ENCODE measurements at regions not wholly inside any gene's neighbourhood (a gene's known extent, or its start where the extent isn't known, plus 50 kb on each side); places are given as distances from the start of the nearest gene placed in this dataset.

- Mint-ChIP-seq H3K4me3 (no peak overlapping the region), H3K27me3 (peaks cover 6 to 13% of the 10 kb centered on the region in 2 donors), H3K9me3 (no peaks in the 10 kb centered on the region), H3K36me3 (no peaks in the 10 kb centered on the region), H3K4me1 (no peaks in the 10 kb centered on the region), H3K27ac (no peak overlapping the region)
- H3K4me1 ChIP-seq (ENCODE audit: control insufficient read depth in 1 of 2, extremely low read depth in 1 of 2, insufficient read depth in 2 of 2, low read length in 2 of 2): no peaks in the 10 kb centered on the region
- DNase-seq: peak in 1 of 35 experiments; percentile 11
- H3K9me3 ChIP-seq: no peaks in the 10 kb centered on the region
- H3K4me3 ChIP-seq (ENCODE audit: control insufficient read depth in 1 of 2, extremely low read depth in 1 of 2, low read length in 1 of 2): no peak overlapping the region
- POLR2A ChIA-PET: no interaction called here
- ATAC-seq (replicated peaks in 1 of 4): no peak
- no peak overlapping the region for H3K27ac ChIP-seq (ENCODE audit: low read length)
- no peaks in the 10 kb centered on the region for H3K36me3 ChIP-seq (ENCODE audit: control insufficient read depth in 2 of 2, extremely low read depth in 1 of 2, insufficient read depth in 1 of 2, low read length in 1 of 2)
- CTCF ChIA-PET: no interaction called here
- WGBS (ENCODE audit: insufficient coverage): 84% methylated on average over 20 of the region's 25 CpGs
- peaks cover 0 to 19% of the 10 kb centered on the region in 2 experiments for H3K27me3 ChIP-seq (replicated peaks in 1 of 2; ENCODE audit: control insufficient read depth in 2 of 2, extremely low read depth in 1 of 2, insufficient read depth in 2 of 2, low read length in 1 of 2)
These were observed 817.4 kb downstream of the BRD1 start for GRCh38 chr22:49010070-49010863.

- Histone ChIP-seq H3K27ac (ENCODE audit: low read length) (no peak overlapping the region), H3K9me3 (no peaks in the 10 kb centered on the region), H3K36me3 (ENCODE audit: control insufficient read depth in 2 of 2, extremely low read depth in 1 of 2, insufficient read depth in 1 of 2, low read length in 1 of 2) (no peaks in the 10 kb centered on the region), H3K4me3 (ENCODE audit: control insufficient read depth in 1 of 2, extremely low read depth in 1 of 2, low read length in 1 of 2) (no peak overlapping the region), H3K27me3 (replicated peaks in 1 of 2; ENCODE audit: control insufficient read depth in 2 of 2, extremely low read depth in 1 of 2, insufficient read depth in 2 of 2, low read length in 1 of 2) (peaks cover 0 to 21% of the 10 kb centered on the region in 2 experiments), H3K4me1 (ENCODE audit: control insufficient read depth in 1 of 2, extremely low read depth in 1 of 2, insufficient read depth in 2 of 2, low read length in 2 of 2) (no peaks in the 10 kb centered on the region)
- Mint-ChIP-seq H3K9me3 (no peaks in the 10 kb centered on the region), H3K36me3 (no peaks in the 10 kb centered on the region), H3K4me3 (no peak overlapping the region), H3K27ac (no peak overlapping the region), H3K27me3 (peaks cover 9 to 13% of the 10 kb centered on the region in 2 donors), H3K4me1 (no peaks in the 10 kb centered on the region)
- peak in 2 of 35 experiments; percentile 2 to 13 for DNase-seq
- 84% methylated on average over 6 of the region's 12 CpGs for WGBS (ENCODE audit: insufficient coverage)
- no peak for ATAC-seq (replicated peaks in 1 of 4)
- CTCF ChIA-PET: no interaction called here
- POLR2A ChIA-PET: no interaction called here
These were observed 818.2 kb downstream of the BRD1 start for GRCh38 chr22:49009359-49010063.

DNA sequence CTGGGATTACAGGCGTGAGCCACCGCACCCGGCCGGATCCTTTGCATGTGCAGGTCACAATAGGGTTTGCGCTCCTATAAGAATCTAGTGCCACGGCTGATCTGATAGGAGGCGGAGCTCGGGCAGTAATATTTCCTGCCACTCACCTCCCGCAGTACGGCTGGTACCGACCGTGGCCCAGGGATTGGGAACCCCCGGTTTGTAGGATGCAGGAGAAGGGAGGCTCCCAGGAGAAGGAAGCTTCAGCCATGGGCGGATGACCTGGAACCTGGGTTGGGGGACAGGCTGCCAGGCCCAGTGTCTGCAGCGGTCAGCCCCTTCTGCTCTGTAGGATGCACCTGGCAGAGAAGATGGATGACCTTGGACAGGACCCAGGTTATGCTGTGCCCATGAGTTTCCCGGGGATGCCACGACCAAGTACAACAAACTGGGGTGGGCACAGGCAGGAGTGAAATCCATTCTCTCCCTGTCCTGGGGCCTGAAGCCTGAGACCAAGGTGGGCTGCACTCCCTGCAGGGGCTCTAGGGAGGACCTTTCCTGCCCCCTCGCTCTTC lies 818.9 kb downstream of the BRD1 start:
- no peaks in the 10 kb centered on the region for H3K4me1 ChIP-seq (ENCODE audit: control insufficient read depth in 1 of 2, extremely low read depth in 1 of 2, insufficient read depth in 2 of 2, low read length in 2 of 2)
- H3K36me3 ChIP-seq (ENCODE audit: control insufficient read depth in 2 of 2, extremely low read depth in 1 of 2, insufficient read depth in 1 of 2, low read length in 1 of 2): no peaks in the 10 kb centered on the region
- no peak for ATAC-seq (replicated peaks in 1 of 4)
- H3K4me3 Mint-ChIP-seq: no peak overlapping the region
- H3K27me3 ChIP-seq (replicated peaks in 1 of 2; ENCODE audit: control insufficient read depth in 2 of 2, extremely low read depth in 1 of 2, insufficient read depth in 2 of 2, low read length in 1 of 2): peaks cover 0 to 20% of the 10 kb centered on the region in 2 experiments
- H3K27ac Mint-ChIP-seq: no peak overlapping the region
- no peaks in the 10 kb centered on the region for H3K9me3 Mint-ChIP-seq
- H3K27me3 Mint-ChIP-seq: peaks cover 9 to 13% of the 10 kb centered on the region in 2 donors
- no peaks in the 10 kb centered on the region for H3K36me3 Mint-ChIP-seq
- H3K4me1 Mint-ChIP-seq: no peaks in the 10 kb centered on the region
- WGBS (ENCODE audit: insufficient coverage): 86% methylated on average over 18 of the region's 18 CpGs
- no peak overlapping the region for H3K4me3 ChIP-seq (ENCODE audit: control insufficient read depth in 1 of 2, extremely low read depth in 1 of 2, low read length in 1 of 2)
- peak in 2 of 35 experiments; percentile 1 to 19 for DNase-seq
- ChIA-PET CTCF (no interaction called here), POLR2A (no interaction called here)
- H3K27ac ChIP-seq (ENCODE audit: low read length): no peak overlapping the region
- no peaks in the 10 kb centered on the region for H3K9me3 ChIP-seq

DNA sequence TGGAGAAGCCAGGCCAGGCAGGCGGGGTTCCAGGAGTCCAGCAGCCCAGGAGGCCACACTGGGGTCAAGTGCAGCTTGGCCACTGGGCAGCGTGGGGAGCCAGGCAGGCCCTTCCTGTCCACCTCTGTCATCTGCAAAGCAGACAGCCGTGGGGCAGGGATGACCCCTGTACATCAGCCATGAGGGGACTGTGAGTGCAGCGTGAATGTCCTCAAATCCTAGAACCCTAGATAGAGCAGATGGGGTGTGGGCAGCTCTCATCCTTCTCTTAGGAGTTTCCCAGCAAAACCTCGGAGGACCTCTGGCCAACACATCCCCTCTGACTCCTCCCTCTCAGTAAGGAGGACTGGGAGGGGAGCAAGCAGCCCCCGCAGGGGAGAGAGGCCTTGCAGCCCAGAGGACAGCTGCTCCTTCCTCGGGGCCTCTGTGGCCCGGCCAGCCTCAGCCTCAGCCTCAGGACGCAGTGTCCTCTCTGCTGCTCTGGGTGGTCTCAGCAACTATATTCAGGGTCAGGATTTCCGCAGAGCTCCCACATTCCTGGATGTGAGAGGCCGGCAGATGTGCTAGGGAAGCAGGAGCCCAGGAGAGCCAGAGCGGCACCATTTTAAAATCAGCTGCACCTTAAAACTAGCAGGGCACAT lies 820.5 kb downstream of the BRD1 start:
- Histone ChIP-seq H3K9me3 (no peaks in the 10 kb centered on the region), H3K4me3 (ENCODE audit: control insufficient read depth in 1 of 2, extremely low read depth in 1 of 2, low read length in 1 of 2) (no peak overlapping the region), H3K4me1 (ENCODE audit: control insufficient read depth in 1 of 2, extremely low read depth in 1 of 2, insufficient read depth in 2 of 2, low read length in 2 of 2) (no peaks in the 10 kb centered on the region), H3K36me3 (ENCODE audit: control insufficient read depth in 2 of 2, extremely low read depth in 1 of 2, insufficient read depth in 1 of 2, low read length in 1 of 2) (no peaks in the 10 kb centered on the region), H3K27me3 (replicated peaks in 1 of 2; ENCODE audit: control insufficient read depth in 2 of 2, extremely low read depth in 1 of 2, insufficient read depth in 2 of 2, low read length in 1 of 2) (peaks cover 0 to 17% of the 10 kb centered on the region in 2 experiments), H3K27ac (ENCODE audit: low read length) (no peak overlapping the region)
- ATAC-seq (replicated peaks in 1 of 4) (no peak), DNase-seq (peak in 1 of 35 experiments; percentile 14)
- H3K4me3 Mint-ChIP-seq: no peak overlapping the region
- peaks cover 0 to 3% (median 2%) of the 10 kb centered on the region in 3 donors for H3K9me3 Mint-ChIP-seq
- H3K36me3 Mint-ChIP-seq: no peaks in the 10 kb centered on the region
- H3K27ac Mint-ChIP-seq: no peak overlapping the region
- ChIA-PET POLR2A (no interaction called here), CTCF (no interaction called here)
- H3K4me1 Mint-ChIP-seq: no peaks in the 10 kb centered on the region
- peaks cover 7 to 11% of the 10 kb centered on the region in 2 donors for H3K27me3 Mint-ChIP-seq
- 81% methylated on average over 7 of the region's 12 CpGs for WGBS (ENCODE audit: insufficient coverage)

DNA sequence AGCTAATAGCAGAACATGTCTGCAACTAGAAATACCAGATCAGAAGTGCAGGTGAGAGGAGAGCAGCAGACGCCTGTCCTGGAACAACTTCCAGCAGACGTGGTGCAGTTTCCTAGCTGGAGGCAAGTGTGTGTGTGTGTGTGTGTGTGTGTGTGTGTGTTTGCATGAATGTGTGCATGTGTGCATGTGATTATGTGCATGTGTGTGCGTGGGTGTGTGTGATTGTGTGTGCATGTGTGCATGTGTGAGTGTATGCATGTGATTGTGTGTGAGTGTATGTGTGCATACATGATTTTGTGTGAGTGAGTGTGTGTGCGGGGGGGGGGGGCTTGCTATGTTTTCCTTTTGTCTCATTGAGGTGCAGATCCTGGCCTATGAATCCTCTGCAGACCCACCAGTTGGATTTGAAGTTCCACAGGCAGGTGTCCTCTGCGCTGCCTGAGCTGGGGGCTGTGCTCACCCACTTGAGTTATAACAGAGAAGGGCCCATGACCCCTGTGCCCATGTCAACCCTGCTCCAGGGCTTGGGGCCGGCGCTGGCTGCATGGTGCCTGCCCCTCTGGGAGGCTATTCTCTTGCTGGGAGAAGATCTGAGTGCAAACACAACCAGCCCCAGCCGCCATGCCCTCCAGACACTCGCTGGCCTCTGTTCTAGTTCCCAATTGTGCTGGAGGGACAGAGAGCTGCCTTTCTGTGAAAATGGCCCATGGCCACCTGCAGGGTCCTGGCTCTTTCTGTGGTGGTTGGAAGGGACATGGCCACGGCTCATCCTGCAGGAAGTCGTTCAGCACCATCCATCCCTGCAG lies 821.3 kb downstream of the BRD1 start:
- H3K9me3 Mint-ChIP-seq: peaks cover 5 to 9% (median 7%) of the 10 kb centered on the region in 3 donors
- Histone ChIP-seq H3K36me3 (ENCODE audit: control insufficient read depth in 2 of 2, extremely low read depth in 1 of 2, insufficient read depth in 1 of 2, low read length in 1 of 2) (no peaks in the 10 kb centered on the region), H3K4me3 (ENCODE audit: control insufficient read depth in 1 of 2, extremely low read depth in 1 of 2, low read length in 1 of 2) (no peak overlapping the region), H3K27me3 (replicated peaks in 1 of 2; ENCODE audit: control insufficient read depth in 2 of 2, extremely low read depth in 1 of 2, insufficient read depth in 2 of 2, low read length in 1 of 2) (peaks cover 0 to 13% of the 10 kb centered on the region in 2 experiments), H3K27ac (ENCODE audit: low read length) (no peak overlapping the region), H3K4me1 (ENCODE audit: control insufficient read depth in 1 of 2, extremely low read depth in 1 of 2, insufficient read depth in 2 of 2, low read length in 2 of 2) (no peaks in the 10 kb centered on the region), H3K9me3 (no peaks in the 10 kb centered on the region)
- ATAC-seq (replicated peaks in 1 of 4) (no peak), DNase-seq (peak in 1 of 35 experiments; percentile 21)
- H3K27me3 Mint-ChIP-seq: peaks cover 7 to 8% of the 10 kb centered on the region in 2 donors
- H3K27ac Mint-ChIP-seq: no peak overlapping the region
- H3K4me1 Mint-ChIP-seq: no peaks in the 10 kb centered on the region
- H3K4me3 Mint-ChIP-seq: no peak overlapping the region
- no peaks in the 10 kb centered on the region for H3K36me3 Mint-ChIP-seq
- CTCF ChIA-PET: no interaction called here
- POLR2A ChIA-PET: no interaction called here
- WGBS (ENCODE audit: insufficient coverage): 65% methylated on average over 9 of the region's 11 CpGs

- Mint-ChIP-seq H3K36me3 (no peaks in the 10 kb centered on the region), H3K4me3 (no peak overlapping the region), H3K27me3 (peaks cover 7 to 8% of the 10 kb centered on the region in 2 donors), H3K9me3 (peaks cover 10 to 15% (median 13%) of the 10 kb centered on the region in 3 donors), H3K4me1 (no peaks in the 10 kb centered on the region), H3K27ac (no peak overlapping the region)
- H3K9me3 ChIP-seq: no peaks in the 10 kb centered on the region
- peaks cover 0 to 13% of the 10 kb centered on the region in 2 experiments for H3K27me3 ChIP-seq (replicated peaks in 1 of 2; ENCODE audit: control insufficient read depth in 2 of 2, extremely low read depth in 1 of 2, insufficient read depth in 2 of 2, low read length in 1 of 2)
- no peak overlapping the region for H3K27ac ChIP-seq (ENCODE audit: low read length)
- no peak for DNase-seq
- H3K4me1 ChIP-seq (ENCODE audit: control insufficient read depth in 1 of 2, extremely low read depth in 1 of 2, insufficient read depth in 2 of 2, low read length in 2 of 2): no peaks in the 10 kb centered on the region
- ChIA-PET POLR2A (no interaction called here), CTCF (no interaction called here)
- 87% methylated on average over 5 of the region's 7 CpGs for WGBS (ENCODE audit: insufficient coverage)
- H3K36me3 ChIP-seq (ENCODE audit: control insufficient read depth in 2 of 2, extremely low read depth in 1 of 2, insufficient read depth in 1 of 2, low read length in 1 of 2): no peaks in the 10 kb centered on the region
- no peak for ATAC-seq (replicated peaks in 1 of 4)
- no peak overlapping the region for H3K4me3 ChIP-seq (ENCODE audit: control insufficient read depth in 1 of 2, extremely low read depth in 1 of 2, low read length in 1 of 2)
These were observed 822.1 kb downstream of the BRD1 start for GRCh38 chr22:49005557-49005956.

Data from T-cell (primary cell).